Activated T-cell treated with anti-CD3 and anti-CD28 coated beads, Interleukin-2, amount 50 U/mL, for 48 hours (primary cell): ENCODE measurements at regions not wholly inside any gene's neighbourhood (a gene's known extent, or its start where the extent isn't known, plus 50 kb on each side); places are given as distances from the start of the nearest gene placed in this dataset.

Source experiments
- DNase-seq, 2 experiments: peaks; one replicate each; pipeline ENCODE4 v3.0.0-alpha.2; 2020

DNA sequence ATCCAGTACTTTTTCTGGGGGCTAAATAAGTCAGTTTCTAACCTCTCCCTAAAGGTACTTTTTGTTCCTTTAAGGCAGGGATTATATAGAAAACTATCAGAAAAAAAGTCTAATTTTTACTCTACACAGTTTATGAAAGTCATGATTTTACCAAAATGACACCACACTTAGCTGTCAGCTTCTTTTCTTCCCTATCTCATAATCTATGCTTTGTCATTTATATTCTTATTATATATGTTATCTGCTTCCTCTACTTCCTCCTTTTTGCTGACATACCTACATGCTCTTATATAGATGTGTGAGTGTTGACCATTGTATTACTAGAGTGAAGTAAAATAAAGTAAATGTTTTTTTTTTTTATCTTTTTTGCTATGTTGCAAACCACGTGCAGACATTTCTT, 203.9 kb upstream of the CHRM2 start:
- no peak for DNase-seq

DNA sequence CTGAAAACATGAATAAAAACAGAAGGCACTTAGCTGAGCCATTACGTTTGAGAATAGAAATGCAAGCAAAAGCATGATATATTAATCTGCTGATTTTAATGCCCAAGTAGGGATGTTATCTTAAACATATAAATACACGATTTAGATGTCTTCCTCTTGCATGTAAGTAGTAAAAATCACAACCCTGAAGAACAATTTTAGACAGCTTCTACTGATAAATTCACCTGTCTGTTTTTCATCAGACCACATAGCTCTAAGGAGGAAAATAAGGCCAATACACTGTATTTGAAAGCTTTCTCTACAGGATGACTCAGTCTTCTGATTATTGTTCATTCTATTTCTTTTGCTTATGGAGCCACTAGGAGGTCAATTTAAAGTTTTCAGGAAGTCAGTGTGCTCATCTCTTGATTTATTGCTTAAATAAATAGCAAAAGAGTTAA, 210.9 kb upstream of the CHRM2 start:
- no peak for DNase-seq

DNA sequence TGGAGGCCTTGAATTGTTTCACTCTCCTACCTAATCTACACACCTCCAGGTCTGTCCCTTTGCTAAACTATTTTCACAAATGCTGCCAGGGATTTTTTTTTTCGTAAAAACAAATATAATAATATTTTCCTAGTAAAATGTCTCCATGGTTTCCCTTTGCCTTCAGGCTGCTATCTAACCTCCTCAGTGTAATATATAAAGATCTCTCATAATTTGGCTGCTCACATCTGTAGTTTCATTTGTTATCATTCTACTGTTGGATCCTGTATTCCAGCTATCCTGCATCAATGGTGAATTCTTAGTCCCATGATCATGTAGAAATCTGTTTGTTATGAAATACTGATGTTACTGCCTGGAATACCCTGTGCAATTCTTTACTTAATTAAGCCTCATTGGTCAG, 211.9 kb upstream of the CHRM2 start:
- no peak for DNase-seq

DNA sequence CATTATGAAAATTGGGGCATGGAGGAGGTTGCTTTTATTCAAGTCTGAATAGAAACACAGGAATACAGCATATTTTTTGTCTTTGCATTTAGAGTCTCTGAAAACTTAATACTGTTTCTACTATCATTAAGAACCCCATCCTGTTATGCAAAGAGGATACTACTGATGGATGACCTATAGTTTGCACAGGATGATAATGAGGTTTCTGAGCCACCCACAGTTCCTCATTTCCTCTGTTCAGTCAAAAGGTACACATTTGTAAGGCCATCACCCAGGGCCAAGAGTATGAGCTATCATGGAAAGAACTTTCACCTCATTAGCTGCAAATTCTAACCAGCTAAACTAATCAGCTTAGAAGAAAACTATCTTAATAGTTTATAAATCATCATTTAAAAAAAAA, 213.0 kb upstream of the CHRM2 start:
- DNase-seq: no peak

DNA sequence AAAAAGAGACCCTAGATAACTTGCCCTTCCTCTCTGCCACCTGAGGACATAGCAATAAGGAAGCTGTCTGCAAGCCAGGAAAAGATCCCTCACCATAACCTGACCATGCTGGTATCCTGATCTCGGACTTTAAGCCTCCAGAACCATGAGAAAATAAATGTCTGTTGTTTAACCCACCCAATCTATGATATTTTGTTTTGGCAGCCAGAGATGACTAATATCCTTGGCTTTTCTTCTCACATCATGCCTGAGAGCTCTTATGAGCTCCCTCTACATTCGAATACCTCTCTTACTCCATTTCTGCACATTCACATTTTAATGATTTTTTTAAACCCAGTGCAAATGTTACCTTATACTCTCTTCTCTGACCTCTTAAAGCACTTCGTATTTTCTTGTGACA, 214.0 kb upstream of the CHRM2 start:
- DNase-seq: no peak

DNA sequence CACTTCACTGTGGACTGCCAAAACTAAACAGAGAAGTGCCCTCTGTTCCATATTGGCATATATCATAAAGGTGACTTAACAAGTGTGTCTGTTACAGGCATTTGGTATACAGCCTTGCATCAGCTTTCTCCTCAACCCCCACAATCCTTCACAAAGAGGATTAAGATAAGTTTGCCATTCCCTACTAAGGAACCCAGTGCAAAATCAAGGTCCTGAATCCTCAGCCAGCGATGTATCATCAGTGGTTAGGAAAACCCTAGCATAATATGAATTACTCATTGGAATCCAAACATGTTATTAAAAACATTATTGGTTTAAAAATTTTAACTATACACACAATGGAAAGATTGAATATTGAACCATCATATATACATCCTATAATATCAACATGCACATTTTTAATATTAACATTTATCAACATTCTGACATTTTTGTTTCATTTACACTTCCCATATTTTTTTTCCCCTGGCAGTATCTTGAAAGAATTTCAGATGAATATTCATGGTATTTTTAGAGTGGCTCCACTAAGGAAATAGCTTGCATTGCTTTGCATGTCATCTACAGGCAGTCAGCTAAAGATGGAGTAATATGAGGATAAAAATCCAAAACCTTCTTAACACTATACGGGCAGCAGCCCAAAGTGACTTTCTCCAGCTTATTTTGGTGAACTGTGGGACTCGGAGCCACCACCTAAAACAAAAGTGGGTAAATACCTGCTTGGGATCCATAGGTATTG, 215.6 kb upstream of the CHRM2 start:
- no peak for DNase-seq

DNA sequence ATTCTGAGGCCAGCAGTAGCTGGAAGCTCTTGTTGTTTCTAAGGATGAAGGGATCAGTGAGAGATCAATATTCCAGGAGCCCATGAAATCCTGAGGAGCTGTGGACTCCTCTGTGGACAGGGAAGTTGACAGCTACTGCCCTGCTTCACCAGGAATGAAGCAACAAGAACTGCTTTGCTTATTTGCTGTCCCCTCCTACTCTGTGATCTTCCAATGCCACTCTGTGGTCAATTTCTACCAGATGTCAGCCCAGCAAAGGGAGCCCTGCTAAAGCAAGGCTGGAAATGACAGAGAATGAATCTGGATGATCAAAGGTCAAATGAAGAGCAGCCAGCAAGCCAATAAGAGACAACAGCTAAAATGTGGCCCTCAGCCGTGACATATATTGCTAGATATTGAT, 227.5 kb upstream of the CHRM2 start:
- DNase-seq: no peak

DNA sequence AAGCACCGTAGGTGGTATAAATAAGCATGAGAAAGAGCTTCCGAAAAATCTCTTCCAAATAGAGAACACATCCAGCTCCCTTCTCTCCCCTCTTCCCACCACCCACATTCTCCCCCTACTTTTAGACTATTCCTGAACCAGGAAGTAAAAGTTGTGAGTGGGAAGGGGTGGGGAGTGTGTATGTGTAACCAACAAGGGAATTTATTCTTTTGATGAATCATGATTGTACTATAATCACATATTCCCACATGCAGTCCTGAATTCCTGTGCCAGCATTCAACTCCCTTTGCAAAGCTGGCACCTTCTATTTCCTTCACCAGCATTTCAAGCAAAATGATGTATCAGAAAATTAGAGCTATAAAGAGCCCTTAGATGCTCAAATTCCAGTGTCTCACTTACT, 230.6 kb upstream of the CHRM2 start:
- DNase-seq: no peak

DNA sequence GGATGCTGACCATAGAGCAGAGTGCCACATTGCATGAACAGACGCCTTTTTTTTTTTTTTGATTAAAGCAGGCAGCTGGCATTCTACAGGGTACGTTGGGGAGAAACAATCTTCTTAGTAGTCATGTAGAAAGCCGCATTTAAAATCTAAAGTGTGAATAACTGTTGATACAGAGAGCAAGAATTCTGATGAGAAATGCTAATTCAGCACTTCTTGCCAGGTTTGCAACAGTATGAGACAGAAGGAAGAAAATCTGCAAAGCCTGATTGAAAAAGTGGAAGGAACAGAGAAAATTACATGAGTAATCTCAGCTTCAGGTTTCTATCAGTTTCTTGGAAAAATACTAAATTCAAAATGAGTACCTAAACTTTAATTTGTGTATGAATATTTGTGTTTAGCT, 232.7 kb upstream of the CHRM2 start:
- DNase-seq: no peak

DNA sequence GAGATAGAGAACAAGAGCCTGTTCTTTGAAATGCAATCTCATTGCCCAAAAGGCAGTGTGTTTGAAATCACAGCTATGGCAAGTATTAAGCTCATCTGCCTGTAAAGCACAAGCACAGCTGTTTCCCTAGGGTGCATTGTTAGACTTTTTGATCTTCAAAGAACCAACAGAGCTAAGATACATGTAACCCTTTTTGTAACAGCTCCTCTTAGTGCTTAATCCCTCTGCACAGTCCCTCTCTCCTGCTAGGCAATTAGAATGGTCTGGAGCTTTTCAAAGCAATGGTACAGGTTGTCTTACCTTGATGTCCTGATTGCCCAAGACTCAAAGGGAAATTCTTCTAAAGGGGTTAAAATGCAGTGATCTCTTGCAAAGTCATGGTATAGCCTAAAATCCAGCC, 249.6 kb upstream of the CHRM2 start:
- DNase-seq: no peak

DNA sequence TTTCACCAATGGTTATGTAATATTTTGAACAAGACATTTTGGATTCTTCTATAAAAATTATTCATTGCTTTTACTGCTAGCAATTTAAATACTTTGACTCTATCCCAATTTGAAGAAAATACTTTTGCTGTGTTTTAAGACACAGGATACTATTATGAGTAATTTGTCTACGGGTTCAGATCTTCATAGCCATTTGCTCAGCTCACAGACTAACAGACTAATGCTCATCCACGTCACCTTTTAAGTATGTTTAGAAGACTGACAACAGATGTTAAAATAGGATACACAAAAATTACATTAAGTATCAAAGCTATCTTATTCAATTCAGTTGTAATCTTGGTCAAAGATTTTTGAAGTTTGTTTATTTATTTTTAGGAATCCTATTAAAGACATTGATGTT, 251.3 kb upstream of the CHRM2 start:
- no peak for DNase-seq

DNA sequence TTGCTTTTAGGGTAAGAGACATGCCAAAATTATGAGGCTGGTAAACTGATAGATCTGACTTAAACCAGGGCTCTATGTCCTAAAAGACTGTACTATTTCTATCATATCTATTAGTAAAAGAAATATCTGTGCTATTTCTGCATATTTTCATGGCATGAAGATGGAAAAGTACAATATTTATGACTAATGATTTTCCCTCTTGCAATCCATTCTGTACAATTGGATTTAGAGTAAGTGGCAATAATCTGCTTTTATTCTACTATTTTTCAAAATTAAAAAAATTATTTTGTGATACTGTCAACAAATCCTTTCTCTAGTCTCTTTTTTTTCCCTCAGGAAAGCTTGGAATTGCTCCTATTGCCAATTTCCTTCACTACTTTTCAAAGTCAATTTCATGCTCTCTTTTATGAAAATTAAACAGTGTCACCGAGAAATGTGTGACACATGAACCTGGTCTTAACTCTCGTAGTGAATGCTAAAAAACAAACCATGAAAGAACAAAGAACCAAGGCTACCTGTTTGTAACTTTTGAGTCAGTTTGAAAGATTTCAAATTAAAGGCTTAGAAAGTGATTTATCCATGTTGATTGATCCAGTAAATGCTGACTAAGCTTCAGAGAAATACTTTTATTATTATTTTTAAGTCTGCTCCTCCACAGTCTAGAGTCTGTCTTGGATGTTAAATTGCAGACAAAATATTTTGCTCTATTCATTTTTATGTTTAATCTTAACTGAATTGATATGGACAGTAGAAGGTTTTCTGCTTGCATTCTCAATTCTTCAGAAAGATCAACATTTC, 262.7 kb upstream of the CHRM2 start:
- DNase-seq: no peak

DNA sequence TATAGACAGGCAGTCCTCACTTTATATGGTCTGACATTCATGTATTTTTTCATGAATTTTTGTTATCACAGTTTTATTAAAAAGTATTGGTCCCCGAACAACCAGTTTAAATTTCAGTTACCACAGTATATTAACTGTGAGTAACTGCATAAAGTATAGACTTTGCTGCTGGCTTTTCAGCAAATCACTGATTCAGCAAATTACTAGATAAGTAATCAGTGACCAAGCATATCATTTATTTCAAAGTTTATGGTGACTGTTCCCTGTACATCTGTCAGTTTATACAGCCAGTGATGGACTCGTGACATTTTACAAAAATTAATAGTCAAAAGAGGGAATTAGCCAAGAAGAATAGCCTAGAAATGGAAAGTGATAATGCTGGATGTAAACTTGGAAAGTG, 266.7 kb upstream of the CHRM2 start:
- DNase-seq: no peak

DNA sequence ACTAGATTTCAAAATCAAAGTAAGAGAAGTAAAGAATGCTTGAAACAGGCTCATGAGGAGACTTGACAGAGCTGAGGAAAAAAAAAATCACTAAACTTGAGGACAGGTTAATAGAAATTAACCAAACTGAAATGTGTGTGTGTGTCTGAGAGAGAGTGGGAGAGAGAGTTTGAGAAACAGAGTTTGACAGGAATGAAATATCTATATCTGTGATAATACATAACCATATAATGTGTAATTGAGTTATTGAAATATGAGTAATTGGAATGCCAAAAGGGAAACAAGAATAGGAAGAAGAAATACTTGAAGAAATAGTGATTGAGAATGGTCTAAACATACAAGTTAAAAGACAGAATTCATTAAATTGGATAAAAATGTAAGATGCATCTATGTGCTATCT, 268.0 kb upstream of the CHRM2 start:
- no peak for DNase-seq

DNA sequence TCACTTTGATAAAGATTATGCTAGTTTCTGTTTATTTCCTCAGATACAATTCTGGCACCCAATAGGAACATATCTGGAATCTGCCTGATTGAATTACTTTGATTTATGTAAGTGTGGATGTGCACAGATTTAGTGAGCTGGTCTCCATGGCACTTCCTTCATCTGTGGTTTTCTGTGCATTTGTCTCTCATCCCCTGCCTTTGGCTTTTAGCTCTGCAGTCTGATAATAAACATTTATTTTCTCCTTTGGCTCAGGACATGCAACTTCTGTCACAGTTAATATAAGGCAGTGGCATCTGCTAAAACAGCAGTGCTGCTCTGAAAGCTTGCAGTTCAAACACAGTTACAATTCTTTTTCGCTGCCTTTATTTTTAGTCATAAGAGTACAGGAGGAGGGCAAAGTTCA, 273.7 kb upstream of the CHRM2 start:
- DNase-seq: no peak

DNA sequence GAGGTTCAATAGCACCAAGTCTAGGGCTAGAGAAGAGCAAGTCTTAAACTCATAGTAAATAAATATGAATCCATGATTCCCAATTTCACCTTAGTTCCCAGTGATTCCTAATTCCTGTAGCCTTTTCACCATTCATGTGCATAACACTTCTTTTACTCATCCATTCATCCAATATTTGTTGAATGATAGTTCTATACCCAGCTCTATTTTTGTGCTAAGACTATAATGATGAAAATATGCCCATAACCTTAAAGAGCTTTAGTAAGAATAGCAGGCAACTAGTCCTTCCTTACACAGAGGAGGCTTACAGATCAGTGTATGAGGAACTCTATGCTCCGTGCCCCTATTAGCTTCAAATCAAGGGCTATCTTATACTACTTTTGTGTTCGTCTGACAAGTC, 280.2 kb upstream of the CHRM2 start:
- DNase-seq: no peak

DNA sequence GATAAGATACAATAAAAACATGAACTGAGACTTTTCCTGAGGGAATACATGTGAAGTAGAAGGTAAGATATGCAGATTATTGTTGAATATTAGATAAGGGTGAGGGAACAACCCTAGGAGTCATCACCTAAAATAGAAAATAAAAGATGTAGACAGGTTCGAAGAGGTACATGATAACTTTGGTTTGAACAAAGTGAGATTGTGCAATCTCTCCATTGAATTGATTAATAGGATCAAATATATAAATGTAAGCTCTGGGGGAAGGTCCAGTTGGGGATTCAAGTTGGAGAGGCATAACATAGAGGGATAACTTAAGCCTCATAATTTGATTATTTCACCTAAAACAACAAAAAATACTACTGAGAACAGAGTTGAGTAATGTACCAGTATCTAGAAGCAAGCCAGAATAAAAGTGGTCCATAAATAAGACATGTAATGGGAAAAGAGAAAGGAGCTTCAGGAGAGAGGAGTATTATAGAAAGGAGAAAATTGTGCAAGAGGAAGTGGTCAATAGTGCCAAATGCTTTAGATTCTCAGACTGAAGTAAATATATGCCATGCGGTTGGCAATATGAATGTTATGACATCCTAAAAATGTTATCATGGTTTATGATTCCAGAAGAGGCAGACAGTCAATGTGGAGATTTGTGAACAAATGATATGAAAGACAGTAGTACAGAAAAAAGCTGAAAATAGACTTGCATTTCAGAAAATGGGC, 282.3 kb upstream of the CHRM2 start:
- DNase-seq: no peak

DNA sequence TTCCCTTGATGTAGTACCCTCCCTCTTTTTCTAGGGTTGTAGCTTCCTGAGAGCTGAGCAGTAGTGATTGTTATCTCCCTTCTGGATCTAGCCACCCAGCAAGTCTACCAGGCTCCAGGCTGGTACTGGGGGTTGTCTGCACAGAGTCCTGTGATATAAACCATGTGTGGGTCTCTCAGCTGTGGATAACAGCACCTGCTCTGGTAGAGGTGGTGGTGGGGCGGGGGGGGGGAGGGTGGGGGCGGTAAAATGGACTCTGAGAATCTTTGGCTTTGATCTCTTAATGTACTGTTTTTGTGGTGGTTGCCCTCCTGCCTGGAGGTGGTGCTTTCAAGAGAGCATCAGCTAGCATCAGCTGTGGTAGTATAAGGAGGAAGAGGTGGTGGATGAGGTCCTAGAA, 302.0 kb upstream of the CHRM2 start:
- no peak for DNase-seq

DNA sequence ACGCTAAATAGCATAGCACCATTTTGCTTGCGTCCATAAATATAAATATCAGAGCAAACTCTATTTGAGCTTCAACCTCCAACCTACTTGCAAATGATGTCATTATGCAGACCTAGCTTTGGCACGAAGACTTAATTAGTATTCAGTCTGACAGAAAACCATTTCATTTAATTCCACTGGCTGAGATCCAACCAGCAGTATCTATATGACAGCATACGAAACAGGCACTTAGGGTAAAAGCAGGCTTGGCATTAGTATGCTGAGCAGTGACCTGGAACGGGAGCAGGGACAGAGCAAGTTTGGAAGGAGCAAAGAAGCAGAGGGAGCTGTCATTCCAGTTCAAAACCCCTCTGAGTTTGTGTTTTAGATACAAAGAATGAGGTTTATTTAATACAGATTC, 312.5 kb upstream of the CHRM2 start:
- DNase-seq: no peak

DNA sequence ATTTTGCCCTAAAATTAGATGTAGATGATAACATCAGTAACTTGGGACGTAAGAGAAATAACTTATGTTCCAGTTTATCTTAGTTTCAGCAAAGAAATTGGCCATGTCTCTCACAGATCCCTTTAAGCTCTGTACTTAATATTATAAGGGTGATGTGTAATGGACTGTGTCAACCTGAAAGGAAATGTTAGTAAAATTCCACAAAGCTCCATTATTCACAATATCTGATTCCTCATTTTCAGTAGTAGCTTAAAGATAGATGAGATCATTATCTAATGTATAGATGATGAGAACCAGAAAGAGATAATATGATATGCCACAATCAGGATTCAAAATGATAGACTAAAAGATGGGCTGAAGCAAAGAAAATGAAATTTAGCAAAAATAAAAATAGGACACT, 316.8 kb upstream of the CHRM2 start:
- no peak for DNase-seq

DNA sequence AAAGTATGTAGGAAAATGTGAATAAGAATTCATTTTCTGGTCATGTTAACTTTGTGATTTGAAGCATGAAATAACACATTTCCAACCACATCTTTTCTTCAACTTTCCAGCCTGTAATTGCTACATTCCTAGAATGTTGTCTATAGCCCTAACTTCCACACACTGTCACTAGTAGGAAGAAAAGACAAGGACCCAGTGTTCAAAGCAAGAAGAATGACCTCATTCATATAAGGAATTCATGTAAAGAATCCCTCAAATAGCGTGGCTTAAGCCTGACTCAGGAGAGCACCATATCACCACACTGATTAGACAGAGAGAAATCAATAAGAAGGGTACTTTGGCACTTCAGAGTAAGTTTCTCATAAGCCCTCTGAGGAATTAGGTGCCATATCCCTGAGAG, 318.7 kb upstream of the CHRM2 start:
- no peak for DNase-seq

DNA sequence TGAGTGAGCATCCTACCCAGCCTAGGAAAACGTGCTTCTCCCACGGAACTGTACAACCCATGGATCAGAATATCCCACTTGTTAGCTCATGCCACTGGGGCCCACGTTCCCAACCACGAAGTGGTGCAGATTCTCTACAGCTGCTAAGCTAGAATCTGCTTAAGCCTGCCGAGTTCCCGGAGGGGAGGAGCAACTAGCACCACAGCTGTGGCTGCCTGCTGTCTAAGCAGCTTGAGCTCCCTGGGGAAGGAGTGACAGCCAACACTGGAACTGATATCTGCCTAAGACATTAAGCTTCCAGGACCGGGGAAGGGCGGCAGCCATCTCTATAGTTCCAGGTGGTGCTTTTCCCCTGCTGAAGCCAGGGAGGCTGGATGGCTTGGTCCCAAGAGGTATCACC, 334.7 kb upstream of the CHRM2 start:
- DNase-seq: no peak

DNA sequence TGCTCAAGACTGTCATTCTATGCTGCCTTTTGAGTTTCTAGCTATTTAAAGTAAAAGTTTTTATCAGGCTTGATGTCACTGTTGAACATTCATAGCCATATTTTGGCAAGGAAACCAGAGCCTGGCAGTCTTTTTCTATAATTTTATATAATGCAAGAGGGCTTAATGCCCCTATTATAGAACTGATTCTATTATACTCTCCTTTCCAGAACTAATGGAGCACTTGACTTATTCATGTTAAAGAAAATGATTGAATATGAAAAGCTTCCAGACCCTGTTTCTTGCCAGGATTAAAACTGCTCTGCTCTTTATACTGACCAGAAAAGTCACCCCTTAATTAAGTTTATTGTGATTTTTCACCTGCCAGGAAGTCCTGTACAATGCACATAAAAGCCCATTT, 337.6 kb upstream of the CHRM2 start:
- DNase-seq: no peak

DNA sequence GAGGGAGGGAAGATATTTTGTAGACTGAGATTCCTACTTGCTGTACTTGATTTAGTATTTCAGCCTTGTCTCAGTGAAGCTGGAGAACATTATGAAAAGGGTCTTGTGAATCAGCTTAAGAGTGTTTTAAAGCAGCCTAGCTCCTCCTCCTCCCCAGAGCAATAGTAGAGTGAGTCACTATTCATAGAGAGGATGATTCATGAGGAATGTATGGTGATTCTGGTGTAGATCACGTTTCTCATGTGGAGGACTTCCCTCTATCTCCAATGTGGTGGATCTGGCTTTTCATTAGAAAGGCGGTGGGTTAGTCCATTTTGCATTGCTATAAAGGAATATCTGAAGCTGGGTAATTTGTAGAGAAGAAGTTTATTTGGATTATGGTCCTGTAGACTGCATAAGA, 340.1 kb upstream of the CHRM2 start:
- no peak for DNase-seq
